Suprapubic skin (tissue), 4 donors: ENCODE measurements at regions not wholly inside any gene's neighbourhood (a gene's known extent, or its start where the extent isn't known, plus 50 kb on each side); places are given as distances from the start of the nearest gene placed in this dataset.

Experiments used
- DNase-seq, 2 donors: peaks; one replicate each; pipeline ENCODE4 v3.0.0-alpha.2; 2019; ENCODE audit warnings: low spot score in 2 of 2
- H3K27ac ChIP-seq: fragments of 200-600 bp; sonication (generic); one replicate; pipeline ENCODE4 v1.5.1; 2019
- H3K27me3 ChIP-seq: fragments of 200-600 bp; sonication (generic); one replicate; pipeline ENCODE4 v1.5.1; 2019
- H3K36me3 ChIP-seq: fragments of 200-600 bp; sonication (generic); one replicate; pipeline ENCODE4 v1.5.1; 2019
- H3K4me1 ChIP-seq: fragments of 200-600 bp; sonication (generic); one replicate; pipeline ENCODE4 v1.5.1; 2019
- H3K4me3 ChIP-seq: fragments of 200-600 bp; sonication (generic); one replicate; pipeline ENCODE4 v1.5.1; 2019; ENCODE audit warnings: mild to moderate bottlenecking
- H3K9me3 ChIP-seq: fragments of 200-600 bp; sonication (generic); one replicate; pipeline ENCODE4 v1.5.1; 2019
- EP300 ChIP-seq: sonication (generic); formaldehyde crosslinking; IDR thresholded peaks from one replicate; pipeline ENCODE4 v1.6.1; 2017; ENCODE audit warnings: antibody characterized with exemption
- POLR2A ChIP-seq, 2 donors: fragments of 450-650 bp; IDR thresholded peaks; one replicate each; pipeline ENCODE4 v1.6.1; 2017; ENCODE audit warnings: antibody characterized with exemption in 2 of 2, mild to moderate bottlenecking in 2 of 2, moderate library complexity in 2 of 2
- POLR2AphosphoS5 ChIP-seq, 3 donors: sonication (generic); formaldehyde crosslinking; IDR thresholded peaks; one replicate each; pipeline ENCODE4 v1.6.1; 2017; ENCODE audit warnings: antibody characterized with exemption in 3 of 3
- WGBS: methylation state at CpG from one replicate; pipeline ENCODE4 v1.1.5; 2018; 5-methylcytosine and 5-hydroxymethylcytosine counted together
- TF ChIP-seq, protein P1 (sequence below), 2 donors: fragments of 200-600 bp in 1 of 2; fragments of 450-650 bp in 1 of 2; sonication (generic) in 1 of 2; IDR thresholded peaks; one replicate each; pipeline ENCODE4 v1.5.1; 2016 to 2019; ENCODE audit warnings: antibody characterized with exemption in 2 of 2, mild to moderate bottlenecking in 1 of 2, moderate library complexity in 1 of 2

DNA sequence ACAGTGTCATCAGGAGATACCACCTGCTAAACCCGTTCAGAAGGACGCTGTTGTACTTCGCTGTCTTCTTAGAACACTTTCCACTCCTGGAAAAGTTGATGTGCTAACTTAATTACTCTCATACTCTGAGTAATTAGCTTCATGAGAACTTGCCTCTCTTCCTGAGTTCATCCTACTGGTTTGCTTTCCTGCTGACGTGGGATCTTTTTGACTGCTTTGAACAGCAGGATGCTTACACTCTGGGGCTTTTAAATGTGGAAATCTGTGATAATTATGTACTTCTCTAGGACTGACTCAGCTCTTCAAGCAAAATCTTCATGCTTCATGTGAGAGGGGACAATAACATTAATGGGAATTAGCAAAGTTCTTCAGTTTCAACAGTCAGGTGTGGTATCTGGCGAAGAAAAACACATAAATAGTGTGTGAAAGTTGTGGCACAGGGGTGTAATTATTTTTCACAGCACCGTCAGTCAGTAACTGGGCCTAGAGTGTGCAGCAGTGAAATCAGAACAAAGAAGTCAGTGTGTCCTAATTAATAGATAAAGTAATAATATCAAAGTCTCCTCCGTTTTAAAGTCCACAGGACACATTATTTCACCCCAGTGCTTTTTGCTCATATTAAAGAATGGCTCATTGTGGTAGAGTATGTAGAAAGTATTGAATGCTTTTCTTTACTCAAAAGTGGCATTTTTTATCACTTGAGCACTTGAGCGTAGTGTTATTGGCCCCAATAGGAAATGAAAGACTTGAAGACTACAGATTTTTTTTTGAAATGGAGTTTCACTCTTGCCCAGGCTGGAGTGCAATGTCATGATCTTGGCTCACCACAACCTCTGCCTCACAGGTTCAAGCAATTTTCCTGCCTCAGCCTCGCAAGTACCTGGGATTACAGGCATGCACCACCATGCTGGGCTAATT, 140.9 kb upstream of the DMRT1 start:
- Histone ChIP-seq H3K36me3 (no peaks in the 10 kb centered on the region), H3K27me3 (no peaks in the 10 kb centered on the region), H3K9me3 (no peaks in the 10 kb centered on the region), H3K27ac (peak overlapping the region; percentile 36), H3K4me1 (peaks cover 41% of the 10 kb centered on the region), H3K4me3 (no peak overlapping the region)
- no peak for DNase-seq
- 78% methylated on average over 9 of the region's 9 CpGs for WGBS
- TF ChIP-seq POLR2A (IDR thresholded peaks at IDR 0.05): no peak

DNA sequence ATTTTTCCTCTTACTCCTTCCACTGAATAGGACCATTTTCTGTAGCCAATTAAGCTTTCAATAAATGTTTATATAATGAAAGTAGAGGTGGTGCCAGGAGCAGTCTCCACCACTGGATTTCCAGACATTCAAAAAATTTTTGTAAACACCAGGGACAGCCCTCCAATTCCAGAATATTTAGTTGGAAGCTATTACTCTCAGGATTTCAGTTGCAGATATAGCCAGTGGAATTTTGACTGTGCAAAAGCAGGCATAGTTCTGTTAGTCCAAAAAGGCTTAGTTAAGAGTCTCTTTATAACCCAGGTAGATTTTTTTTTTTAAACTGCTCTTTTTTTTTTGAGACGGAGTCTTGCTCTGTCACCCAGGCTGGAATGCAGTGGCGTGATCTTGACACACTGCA, 138.1 kb upstream of the DMRT1 start:
- H3K4me1 ChIP-seq: peaks cover 38% of the 10 kb centered on the region
- no peaks in the 10 kb centered on the region for H3K9me3 ChIP-seq
- H3K4me3 ChIP-seq: no peak overlapping the region
- WGBS: 82% methylated on average over 2 of the region's 2 CpGs
- H3K36me3 ChIP-seq: no peaks in the 10 kb centered on the region
- H3K27me3 ChIP-seq: no peaks in the 10 kb centered on the region
- no peak for TF ChIP-seq POLR2A (IDR thresholded peaks at IDR 0.05)
- TF ChIP-seq POLR2AphosphoS5 (IDR thresholded peaks at IDR 0.05): no peak
- TF ChIP-seq EP300: no peak
- TF ChIP-seq, protein P1, sequence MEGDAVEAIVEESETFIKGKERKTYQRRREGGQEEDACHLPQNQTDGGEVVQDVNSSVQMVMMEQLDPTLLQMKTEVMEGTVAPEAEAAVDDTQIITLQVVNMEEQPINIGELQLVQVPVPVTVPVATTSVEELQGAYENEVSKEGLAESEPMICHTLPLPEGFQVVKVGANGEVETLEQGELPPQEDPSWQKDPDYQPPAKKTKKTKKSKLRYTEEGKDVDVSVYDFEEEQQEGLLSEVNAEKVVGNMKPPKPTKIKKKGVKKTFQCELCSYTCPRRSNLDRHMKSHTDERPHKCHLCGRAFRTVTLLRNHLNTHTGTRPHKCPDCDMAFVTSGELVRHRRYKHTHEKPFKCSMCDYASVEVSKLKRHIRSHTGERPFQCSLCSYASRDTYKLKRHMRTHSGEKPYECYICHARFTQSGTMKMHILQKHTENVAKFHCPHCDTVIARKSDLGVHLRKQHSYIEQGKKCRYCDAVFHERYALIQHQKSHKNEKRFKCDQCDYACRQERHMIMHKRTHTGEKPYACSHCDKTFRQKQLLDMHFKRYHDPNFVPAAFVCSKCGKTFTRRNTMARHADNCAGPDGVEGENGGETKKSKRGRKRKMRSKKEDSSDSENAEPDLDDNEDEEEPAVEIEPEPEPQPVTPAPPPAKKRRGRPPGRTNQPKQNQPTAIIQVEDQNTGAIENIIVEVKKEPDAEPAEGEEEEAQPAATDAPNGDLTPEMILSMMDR (IDR thresholded peaks at IDR 0.05): no peak
- DNase-seq: no peak
- H3K27ac ChIP-seq: no peak overlapping the region

DNA sequence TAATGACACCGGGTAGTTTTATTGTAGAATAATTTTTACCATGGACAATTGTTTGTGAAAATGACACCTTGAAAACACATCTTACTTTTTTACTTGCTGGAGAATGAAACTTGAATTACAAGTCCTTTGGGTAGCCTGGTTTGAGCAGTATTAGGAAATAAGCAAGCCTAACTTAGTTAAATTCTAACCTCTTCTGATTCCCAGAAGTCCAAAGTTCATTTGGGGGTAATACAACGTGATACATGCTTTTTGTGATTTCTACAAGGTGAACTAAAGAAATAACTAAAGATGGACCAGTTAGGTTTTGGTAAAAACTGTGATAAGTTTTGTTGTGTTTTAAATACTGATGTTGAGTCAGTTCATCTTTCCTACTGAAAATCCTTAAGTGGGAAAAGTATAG, 135.4 kb upstream of the DMRT1 start:
- WGBS: 55% methylated on average over 2 of the region's 2 CpGs
- TF ChIP-seq POLR2AphosphoS5 (IDR thresholded peaks at IDR 0.05) (no peak), POLR2A (IDR thresholded peaks at IDR 0.05) (no peak), EP300 (no peak)
- TF ChIP-seq, protein P1 (IDR thresholded peaks at IDR 0.05): no peak
- DNase-seq: no peak
- no peaks in the 10 kb centered on the region for H3K9me3 ChIP-seq
- no peaks in the 10 kb centered on the region for H3K27me3 ChIP-seq
- H3K36me3 ChIP-seq: peaks cover 3% of the 10 kb centered on the region
- peak overlapping the region; percentile 63 for H3K4me3 ChIP-seq
- H3K27ac ChIP-seq: peak overlapping the region; percentile 93
- peaks cover 42% of the 10 kb centered on the region for H3K4me1 ChIP-seq

DNA sequence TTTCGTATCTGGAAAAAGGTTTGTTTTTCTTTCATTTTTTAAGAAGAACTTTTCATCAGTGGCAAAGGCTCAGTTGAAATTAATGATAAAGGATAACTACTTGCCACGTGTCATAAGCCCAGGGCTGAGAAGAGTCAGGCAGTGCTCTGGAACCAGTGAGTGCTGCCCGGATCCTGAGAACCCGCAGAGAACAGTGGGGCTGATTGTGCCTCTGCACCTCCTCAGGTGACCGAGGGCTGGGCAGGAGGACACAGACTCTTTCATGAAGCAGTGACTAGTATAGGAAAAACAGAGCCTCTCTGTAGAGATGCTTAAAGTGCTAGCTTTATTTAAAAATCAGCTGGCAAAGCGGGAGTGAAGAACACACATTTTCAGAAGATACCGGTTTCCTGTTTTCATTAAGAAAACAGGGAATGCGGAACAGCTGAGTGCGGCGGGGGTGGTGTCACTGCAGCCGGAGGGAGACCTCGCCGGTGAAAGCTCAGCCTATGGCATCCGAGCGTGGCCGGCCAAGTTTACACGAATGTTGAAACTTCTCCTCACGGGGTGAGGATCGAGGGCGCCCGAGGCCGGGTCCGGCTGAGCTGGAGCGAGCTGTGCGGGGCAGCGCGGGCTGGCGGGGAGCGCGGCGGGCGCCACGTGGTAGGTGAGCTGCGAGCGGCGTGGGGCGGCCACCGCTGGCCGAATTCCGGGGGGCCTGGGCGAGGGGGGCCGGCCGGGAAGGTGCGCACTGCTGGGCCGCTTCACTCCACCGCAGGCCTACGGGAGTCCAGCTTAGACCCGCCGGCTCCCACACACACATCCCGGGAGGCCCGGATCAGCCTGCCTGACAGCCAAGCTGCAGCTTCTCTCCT, 134.7 kb upstream of the DMRT1 start:
- Histone ChIP-seq H3K27ac (peak overlapping the region; percentile 93), H3K9me3 (no peaks in the 10 kb centered on the region), H3K4me3 (peak overlapping the region; percentile 63), H3K4me1 (peaks cover 42% of the 10 kb centered on the region), H3K36me3 (peaks cover 11% of the 10 kb centered on the region), H3K27me3 (no peaks in the 10 kb centered on the region)
- under 1% methylated on average over 42 of the region's 51 CpGs for WGBS
- TF ChIP-seq EP300 (no peak), POLR2A (IDR thresholded peaks at IDR 0.05) (no peak), POLR2AphosphoS5 (IDR thresholded peaks at IDR 0.05) (peak in 2 of 3 donors; percentile 5)
- TF ChIP-seq, protein P1 (IDR thresholded peaks at IDR 0.05): no peak
- peak; percentile 89 to 93 for DNase-seq

DNA sequence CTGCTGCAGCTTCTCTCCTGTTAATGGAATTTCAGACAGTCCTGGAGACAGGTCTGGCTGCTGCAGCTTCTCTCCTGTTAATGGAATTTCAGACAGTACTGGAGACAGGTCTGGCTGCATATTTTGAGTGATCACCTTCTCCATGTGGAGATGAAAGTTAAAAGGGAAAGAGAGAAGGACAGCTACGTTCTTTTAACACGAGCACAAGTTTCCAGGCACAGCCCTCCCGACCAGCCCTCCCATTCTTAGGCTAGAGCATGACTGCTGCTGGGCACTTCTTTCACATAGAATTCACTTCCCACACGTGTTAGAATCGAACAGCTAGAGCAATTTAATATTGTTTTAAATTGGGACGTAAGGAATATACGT, 133.3 kb upstream of the DMRT1 start:
- Histone ChIP-seq H3K4me1 (peaks cover 42% of the 10 kb centered on the region), H3K4me3 (peak overlapping the region; percentile 39), H3K36me3 (peaks cover 24% of the 10 kb centered on the region), H3K9me3 (no peaks in the 10 kb centered on the region), H3K27ac (peak overlapping the region; percentile 78), H3K27me3 (no peaks in the 10 kb centered on the region)
- 20% methylated on average over 7 of the region's 7 CpGs for WGBS
- DNase-seq: no peak
- TF ChIP-seq POLR2AphosphoS5 (IDR thresholded peaks at IDR 0.05) (no peak), POLR2A (IDR thresholded peaks at IDR 0.05) (no peak)
- TF ChIP-seq, protein P1 (IDR thresholded peaks at IDR 0.05): no peak
